ENCODE measurements at regions not wholly inside any gene's neighbourhood (a gene's known extent, or its start where the extent isn't known, plus 50 kb on each side); places are given as distances from the start of the nearest gene placed in this dataset.

GRCh38 chr9:126248680-126249079 lies 77.9 kb upstream of the MVB12B start:
- DNase-seq (ENCODE audit: low spot score), result peak; percentile 67

GRCh38 chr9:126261584-126262356 lies 64.9 kb upstream of the MVB12B start:
- DNase-seq (ENCODE audit: low spot score), result no peak

GRCh38 chr9:126262738-126263137 lies 63.9 kb upstream of the MVB12B start:
- no peak for DNase-seq (ENCODE audit: low spot score)

GRCh38 chr9:126270556-126270955 lies 56.1 kb upstream of the MVB12B start:
- no peak for DNase-seq (ENCODE audit: low spot score)

GRCh38 chr9:126275386-126276001 lies 51.1 kb upstream of the MVB12B start:
- no peak for DNase-seq (ENCODE audit: low spot score)

- no peak for DNase-seq (ENCODE audit: low spot score)
These were observed 50.4 kb upstream of the MVB12B start for GRCh38 chr9:126276056-126276728.

Measured in GM03348 (cell line).